ENCODE measurements at regions not wholly inside any gene's neighbourhood (a gene's known extent, or its start where the extent isn't known, plus 50 kb on each side); places are given as distances from the start of the nearest gene placed in this dataset.
"Not testable (repeated sequence)": the region's sequence is repeated elsewhere in the genome, so short reads cannot be mapped to it uniquely, and the experiment has no call there.

- H3K4me3 ChIP-seq (ENCODE audit: low read length): no peak overlapping the region
- no peak for TF ChIP-seq ZNF274 (IDR thresholded peaks at IDR 0.05; ENCODE audit: low read depth, low read length)
These were observed 231.4 kb downstream of the TTC6 start for GRCh38 chr14:37826869-37827268.

GRCh38 chr14:37830271-37830670 lies 234.8 kb downstream of the TTC6 start:
- TF ChIP-seq ZNF274 (IDR thresholded peaks at IDR 0.05; ENCODE audit: low read depth, low read length): no peak

GRCh38 chr14:37834275-37834674 lies 238.8 kb downstream of the TTC6 start:
- H3K4me3 ChIP-seq (ENCODE audit: low read length): no peak overlapping the region
- no peak for TF ChIP-seq ZNF274 (IDR thresholded peaks at IDR 0.05; ENCODE audit: low read depth, low read length)

More at GRCh38 chr14:37830271-37830670, 234.8 kb downstream of the TTC6 start:
- H3K4me3 ChIP-seq (ENCODE audit: low read length): no peak overlapping the region

- not testable (repeated sequence) for H3K4me3 ChIP-seq (ENCODE audit: low read length)
These were observed 243.3 kb downstream of the TTC6 start for GRCh38 chr14:37838778-37839177.

- not testable (repeated sequence) for H3K4me3 ChIP-seq (ENCODE audit: low read length)
These were observed 245.6 kb downstream of the TTC6 start for GRCh38 chr14:37841039-37841438.

- H3K4me3 ChIP-seq (ENCODE audit: low read length): no peak overlapping the region
- TF ChIP-seq ZNF274 (IDR thresholded peaks at IDR 0.05; ENCODE audit: low read depth, low read length): no peak
These were observed 246.7 kb downstream of the TTC6 start for GRCh38 chr14:37842106-37842505.

GRCh38 chr14:37843954-37844607 lies 248.7 kb downstream of the TTC6 start:
- no peak for TF ChIP-seq ZNF274 (IDR thresholded peaks at IDR 0.05; ENCODE audit: low read depth, low read length)
- H3K4me3 ChIP-seq (ENCODE audit: low read length): no peak overlapping the region

GRCh38 chr14:37844614-37845013 lies 249.2 kb downstream of the TTC6 start:
- no peak overlapping the region for H3K4me3 ChIP-seq (ENCODE audit: low read length)
- TF ChIP-seq ZNF274 (IDR thresholded peaks at IDR 0.05; ENCODE audit: low read depth, low read length): no peak

- no peak for TF ChIP-seq ZNF274 (IDR thresholded peaks at IDR 0.05; ENCODE audit: low read depth, low read length)
- H3K4me3 ChIP-seq (ENCODE audit: low read length): no peak overlapping the region
These were observed 253.7 kb downstream of the TTC6 start for GRCh38 chr14:37848985-37849621.

- no peak overlapping the region for H3K4me3 ChIP-seq (ENCODE audit: low read length)
- no peak for TF ChIP-seq ZNF274 (IDR thresholded peaks at IDR 0.05; ENCODE audit: low read depth, low read length)
These were observed 255.6 kb downstream of the TTC6 start for GRCh38 chr14:37851054-37851453.

- H3K4me3 ChIP-seq (ENCODE audit: low read length): no peak overlapping the region
- TF ChIP-seq ZNF274 (IDR thresholded peaks at IDR 0.05; ENCODE audit: low read depth, low read length): no peak
These were observed 260.4 kb downstream of the TTC6 start for GRCh38 chr14:37855871-37856270.

- H3K4me3 ChIP-seq (ENCODE audit: low read length): no peak overlapping the region
- TF ChIP-seq ZNF274 (IDR thresholded peaks at IDR 0.05; ENCODE audit: low read depth, low read length): no peak
These were observed 262.4 kb downstream of the TTC6 start for GRCh38 chr14:37857774-37858266.

GRCh38 chr14:37858733-37859132 lies 263.3 kb downstream of the TTC6 start:
- no peak overlapping the region for H3K4me3 ChIP-seq (ENCODE audit: low read length)
- TF ChIP-seq ZNF274 (IDR thresholded peaks at IDR 0.05; ENCODE audit: low read depth, low read length): no peak

- no peak for TF ChIP-seq ZNF274 (IDR thresholded peaks at IDR 0.05; ENCODE audit: low read depth, low read length)
These were observed 263.7 kb downstream of the TTC6 start for GRCh38 chr14:37859177-37859576.

GRCh38 chr14:37862263-37862662 lies 266.8 kb downstream of the TTC6 start:
- TF ChIP-seq ZNF274 (IDR thresholded peaks at IDR 0.05; ENCODE audit: low read depth, low read length): no peak
- H3K4me3 ChIP-seq (ENCODE audit: low read length): no peak overlapping the region

More at GRCh38 chr14:37859177-37859576, 263.7 kb downstream of the TTC6 start:
- H3K4me3 ChIP-seq (ENCODE audit: low read length): no peak overlapping the region

All from GM08714 (cell line).